ENCODE measurements at regions not wholly inside any gene's neighbourhood (a gene's known extent, or its start where the extent isn't known, plus 50 kb on each side); places are given as distances from the start of the nearest gene placed in this dataset.

GRCh38 chr12:20040831-20041230 is 327.5 kb upstream of the PDE3A start:
- H3K27ac Mint-ChIP-seq = no peak overlapping the region
- Histone ChIP-seq H3K4me3 (ENCODE audit: control extremely low read depth in 1 of 5, extremely low read depth in 1 of 5, insufficient read depth in 1 of 5, low read depth in 2 of 5, low read length in 4 of 5) (no peak overlapping the region), H3K4me1 (ENCODE audit: control insufficient read depth in 2 of 2, insufficient read depth in 2 of 2, low read length in 2 of 2) (no peaks in the 10 kb centered on the region), H3K27ac (ENCODE audit: low read length in 2 of 2) (no peak overlapping the region), H2AFZ (ENCODE audit: insufficient read depth, low read depth, low read length, poor library complexity, severe bottlenecking) (no peak overlapping the region), H3K79me2 (ENCODE audit: control insufficient read depth, insufficient read depth, low read length) (no peaks in the 10 kb centered on the region), H3K9ac (ENCODE audit: low read length) (no peak overlapping the region), H4K20me1 (ENCODE audit: control insufficient read depth, insufficient read depth, low read length, poor library complexity, severe bottlenecking) (no peaks in the 10 kb centered on the region), H3K9me3 (ENCODE audit: control extremely low read depth in 1 of 3, control insufficient read depth in 2 of 3, insufficient read depth in 1 of 3, low read length in 2 of 3) (no peaks in the 10 kb centered on the region), H3K27me3 (replicated peaks in 1 of 4; ENCODE audit: control extremely low read depth in 1 of 4, control insufficient read depth in 3 of 4, insufficient read depth in 4 of 4, low read length in 3 of 4) (no peaks in the 10 kb centered on the region), H3K36me3 (replicated peaks in 1 of 2; ENCODE audit: control extremely low read depth in 1 of 2, control insufficient read depth in 1 of 2, extremely low read depth in 1 of 2, insufficient read depth in 2 of 2, low read length in 1 of 2) (no peaks in the 10 kb centered on the region), H3K4me2 (replicated peaks; ENCODE audit: low read depth, low read length, poor library complexity, severe bottlenecking) (no peak overlapping the region)
- no peak for DNase-seq
- ChIA-PET CTCF (no interaction called here), POLR2A (no interaction called here)
- TF ChIP-seq EZH2 (IDR thresholded peaks at IDR 0.05; ENCODE audit: borderline replicate concordance, insufficient read depth, low read depth, low read length, poor library complexity, severe bottlenecking) = no peak
- TF ChIP-seq, protein P1, sequence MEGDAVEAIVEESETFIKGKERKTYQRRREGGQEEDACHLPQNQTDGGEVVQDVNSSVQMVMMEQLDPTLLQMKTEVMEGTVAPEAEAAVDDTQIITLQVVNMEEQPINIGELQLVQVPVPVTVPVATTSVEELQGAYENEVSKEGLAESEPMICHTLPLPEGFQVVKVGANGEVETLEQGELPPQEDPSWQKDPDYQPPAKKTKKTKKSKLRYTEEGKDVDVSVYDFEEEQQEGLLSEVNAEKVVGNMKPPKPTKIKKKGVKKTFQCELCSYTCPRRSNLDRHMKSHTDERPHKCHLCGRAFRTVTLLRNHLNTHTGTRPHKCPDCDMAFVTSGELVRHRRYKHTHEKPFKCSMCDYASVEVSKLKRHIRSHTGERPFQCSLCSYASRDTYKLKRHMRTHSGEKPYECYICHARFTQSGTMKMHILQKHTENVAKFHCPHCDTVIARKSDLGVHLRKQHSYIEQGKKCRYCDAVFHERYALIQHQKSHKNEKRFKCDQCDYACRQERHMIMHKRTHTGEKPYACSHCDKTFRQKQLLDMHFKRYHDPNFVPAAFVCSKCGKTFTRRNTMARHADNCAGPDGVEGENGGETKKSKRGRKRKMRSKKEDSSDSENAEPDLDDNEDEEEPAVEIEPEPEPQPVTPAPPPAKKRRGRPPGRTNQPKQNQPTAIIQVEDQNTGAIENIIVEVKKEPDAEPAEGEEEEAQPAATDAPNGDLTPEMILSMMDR (IDR thresholded peaks at IDR 0.05) = no peak
- H3K4me1 Mint-ChIP-seq = no peaks in the 10 kb centered on the region
- ATAC-seq (ENCODE audit: low read depth) = no peak
- WGBS (ENCODE audit: insufficient coverage) = 50% methylated on average over 1 of the region's 3 CpGs
- intact Hi-C loops (cut with micrococcal nuclease) = no loop called here
- no peaks in the 10 kb centered on the region for H3K27me3 Mint-ChIP-seq
- no peak overlapping the region for H3K4me3 Mint-ChIP-seq
- no peaks in the 10 kb centered on the region for H3K9me3 Mint-ChIP-seq (ENCODE audit: insufficient read depth)

DNA sequence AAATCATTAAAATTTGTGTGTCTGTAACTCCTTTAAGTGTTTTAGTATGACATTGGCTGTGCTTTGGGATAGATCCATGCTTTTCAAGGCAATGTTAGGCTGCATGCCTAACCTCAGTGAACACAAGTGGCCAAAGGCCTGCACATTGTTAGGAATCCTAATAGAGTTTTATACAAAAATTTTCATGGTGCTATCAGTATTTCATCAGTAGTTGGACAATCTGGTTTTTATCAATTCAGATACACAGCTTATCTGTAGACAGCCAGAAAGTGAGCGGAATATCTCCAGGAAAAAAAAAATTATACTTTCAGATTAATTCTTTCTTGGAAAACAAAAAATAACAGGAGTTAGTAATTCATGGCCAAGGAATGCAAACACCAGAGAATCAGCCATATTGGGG is 324.0 kb upstream of the PDE3A start:
- no peaks in the 10 kb centered on the region for H3K79me2 ChIP-seq (ENCODE audit: control insufficient read depth, insufficient read depth, low read length)
- no peak for ATAC-seq (ENCODE audit: low read depth)

More for the DNA sequence above, 324.0 kb upstream of the PDE3A start:
- Histone ChIP-seq H4K20me1 (ENCODE audit: control insufficient read depth, insufficient read depth, low read length, poor library complexity, severe bottlenecking) (no peaks in the 10 kb centered on the region), H3K4me2 (replicated peaks; ENCODE audit: low read depth, low read length, poor library complexity, severe bottlenecking) (no peak overlapping the region), H3K4me3 (ENCODE audit: control extremely low read depth in 1 of 5, extremely low read depth in 1 of 5, insufficient read depth in 1 of 5, low read depth in 2 of 5, low read length in 4 of 5) (no peak overlapping the region), H2AFZ (ENCODE audit: insufficient read depth, low read depth, low read length, poor library complexity, severe bottlenecking) (no peak overlapping the region), H3K27me3 (replicated peaks in 1 of 4; ENCODE audit: control extremely low read depth in 1 of 4, control insufficient read depth in 3 of 4, insufficient read depth in 4 of 4, low read length in 3 of 4) (no peaks in the 10 kb centered on the region), H3K36me3 (replicated peaks in 1 of 2; ENCODE audit: control extremely low read depth in 1 of 2, control insufficient read depth in 1 of 2, extremely low read depth in 1 of 2, insufficient read depth in 2 of 2, low read length in 1 of 2) (no peaks in the 10 kb centered on the region), H3K4me1 (ENCODE audit: control insufficient read depth in 2 of 2, insufficient read depth in 2 of 2, low read length in 2 of 2) (no peaks in the 10 kb centered on the region), H3K9me3 (ENCODE audit: control extremely low read depth in 1 of 3, control insufficient read depth in 2 of 3, insufficient read depth in 1 of 3, low read length in 2 of 3) (peaks cover 0 to 3% (median 0%) of the 10 kb centered on the region in 3 donors), H3K27ac (ENCODE audit: low read length in 2 of 2) (no peak overlapping the region), H3K9ac (ENCODE audit: low read length) (no peak overlapping the region)
- intact Hi-C loops (cut with micrococcal nuclease) = no loop called here
- CTCF ChIA-PET = no interaction called here
- POLR2A ChIA-PET = no interaction called here
- no peak overlapping the region for H3K27ac Mint-ChIP-seq
- H3K9me3 Mint-ChIP-seq (ENCODE audit: insufficient read depth) = peaks cover 4% of the 10 kb centered on the region
- H3K27me3 Mint-ChIP-seq = no peaks in the 10 kb centered on the region
- H3K4me1 Mint-ChIP-seq = no peaks in the 10 kb centered on the region
- TF ChIP-seq, protein P1 (IDR thresholded peaks at IDR 0.05) = no peak
- TF ChIP-seq EZH2 (IDR thresholded peaks at IDR 0.05; ENCODE audit: borderline replicate concordance, insufficient read depth, low read depth, low read length, poor library complexity, severe bottlenecking) = no peak
- no peak overlapping the region for H3K4me3 Mint-ChIP-seq
- no CpG with 5 or more reads among the region's 1 CpG for WGBS (ENCODE audit: insufficient coverage)
- DNase-seq = no peak

Data from B cell (primary cell).